GM12878 (cell line): ENCODE measurements at regions not wholly inside any gene's neighbourhood (a gene's known extent, or its start where the extent isn't known, plus 50 kb on each side); places are given as distances from the start of the nearest gene placed in this dataset.

Experiments used
- BHLHE40 ChIP-seq, 2 experiments: fragments of 450-650 bp in 1 of 2; IDR thresholded peaks; 2 replicates each; pipeline ENCODE4 v1.6.1; 2011 to 2017; ENCODE audit warnings: low read depth in 2 of 2, borderline replicate concordance in 1 of 2, improper control_type of control experiment in 1 of 2, low read length in 1 of 2, mild to moderate bottlenecking in 1 of 2
- JUND ChIP-seq: IDR thresholded peaks from 2 replicates; pipeline ENCODE4 v1.6.1; 2012; ENCODE audit warnings: low read depth, mild to moderate bottlenecking, low read length, improper control_type of control experiment, moderate library complexity
- LARP7 ChIP-seq: fragments of 450-650 bp; IDR thresholded peaks from 2 replicates; pipeline ENCODE4 v1.6.1; 2017; ENCODE audit warnings: mild to moderate bottlenecking
- RELA ChIP-seq: fragments of 450-650 bp; IDR thresholded peaks from 2 replicates; pipeline ENCODE4 v1.8.0; 2014; ENCODE audit warnings: borderline replicate concordance; ENCODE audit not compliant: partially characterized antibody
- SMAD1 ChIP-seq: fragments of 450-650 bp; IDR thresholded peaks from 2 replicates; pipeline ENCODE4 v1.6.1; 2018; ENCODE audit warnings: mild to moderate bottlenecking, low read depth; ENCODE audit not compliant: partially characterized antibody
- SMARCA5 ChIP-seq: fragments of 450-650 bp; IDR thresholded peaks from 2 replicates; pipeline ENCODE4 v1.6.1; 2017; ENCODE audit warnings: mild to moderate bottlenecking
- SUPT20H ChIP-seq: IDR thresholded peaks from 2 replicates; pipeline ENCODE4 v1.6.1; 2011; ENCODE audit warnings: low read depth, mild to moderate bottlenecking, low read length, moderate library complexity, borderline replicate concordance; ENCODE audit not compliant: control insufficient read depth
- YBX1 ChIP-seq: fragments of 450-650 bp; IDR thresholded peaks from 2 replicates; pipeline ENCODE4 v1.6.1; 2016; ENCODE audit warnings: antibody characterized with exemption
- ZSCAN29 ChIP-seq: fragments of 450-650 bp; IDR thresholded peaks from 2 replicates; pipeline ENCODE4 v1.6.1; 2017; ENCODE audit warnings: mild to moderate bottlenecking, moderate library complexity
- TF ChIP-seq, protein P1 (sequence below): IDR thresholded peaks from 2 replicates; pipeline ENCODE4 v1.6.1; 2012; ENCODE audit warnings: improper control_type of control experiment, low read depth, low read length; ENCODE audit not compliant: insufficient replicate concordance
- TF ChIP-seq, protein P2 (sequence below): IDR thresholded peaks from 2 replicates; pipeline ENCODE4 v1.6.1; 2011; ENCODE audit warnings: borderline replicate concordance, low read depth, mild to moderate bottlenecking, moderate library complexity, mixed read lengths, low read length; ENCODE audit not compliant: insufficient read depth; ENCODE audit errors: extremely low read length

DNA sequence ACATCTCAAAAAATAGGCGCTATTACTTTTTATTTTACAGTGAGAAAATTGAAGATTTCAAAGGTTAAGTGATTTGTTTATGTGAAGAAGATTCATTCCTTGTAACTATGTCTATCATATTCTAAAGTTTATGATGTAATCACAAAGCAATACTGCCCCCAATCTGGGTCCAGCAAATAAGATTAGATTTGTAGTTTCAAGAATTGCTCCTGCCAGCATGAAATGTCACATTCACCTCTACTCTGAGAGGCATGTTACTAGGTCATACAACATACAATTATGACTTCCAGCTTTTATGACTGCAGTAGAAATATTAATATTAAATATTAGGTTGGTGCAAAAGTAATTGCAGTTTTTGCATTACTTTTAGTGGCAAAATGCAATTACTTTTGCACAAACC lies 976.2 kb downstream of the FSTL5 start (continued):
- TF ChIP-seq, protein P1, sequence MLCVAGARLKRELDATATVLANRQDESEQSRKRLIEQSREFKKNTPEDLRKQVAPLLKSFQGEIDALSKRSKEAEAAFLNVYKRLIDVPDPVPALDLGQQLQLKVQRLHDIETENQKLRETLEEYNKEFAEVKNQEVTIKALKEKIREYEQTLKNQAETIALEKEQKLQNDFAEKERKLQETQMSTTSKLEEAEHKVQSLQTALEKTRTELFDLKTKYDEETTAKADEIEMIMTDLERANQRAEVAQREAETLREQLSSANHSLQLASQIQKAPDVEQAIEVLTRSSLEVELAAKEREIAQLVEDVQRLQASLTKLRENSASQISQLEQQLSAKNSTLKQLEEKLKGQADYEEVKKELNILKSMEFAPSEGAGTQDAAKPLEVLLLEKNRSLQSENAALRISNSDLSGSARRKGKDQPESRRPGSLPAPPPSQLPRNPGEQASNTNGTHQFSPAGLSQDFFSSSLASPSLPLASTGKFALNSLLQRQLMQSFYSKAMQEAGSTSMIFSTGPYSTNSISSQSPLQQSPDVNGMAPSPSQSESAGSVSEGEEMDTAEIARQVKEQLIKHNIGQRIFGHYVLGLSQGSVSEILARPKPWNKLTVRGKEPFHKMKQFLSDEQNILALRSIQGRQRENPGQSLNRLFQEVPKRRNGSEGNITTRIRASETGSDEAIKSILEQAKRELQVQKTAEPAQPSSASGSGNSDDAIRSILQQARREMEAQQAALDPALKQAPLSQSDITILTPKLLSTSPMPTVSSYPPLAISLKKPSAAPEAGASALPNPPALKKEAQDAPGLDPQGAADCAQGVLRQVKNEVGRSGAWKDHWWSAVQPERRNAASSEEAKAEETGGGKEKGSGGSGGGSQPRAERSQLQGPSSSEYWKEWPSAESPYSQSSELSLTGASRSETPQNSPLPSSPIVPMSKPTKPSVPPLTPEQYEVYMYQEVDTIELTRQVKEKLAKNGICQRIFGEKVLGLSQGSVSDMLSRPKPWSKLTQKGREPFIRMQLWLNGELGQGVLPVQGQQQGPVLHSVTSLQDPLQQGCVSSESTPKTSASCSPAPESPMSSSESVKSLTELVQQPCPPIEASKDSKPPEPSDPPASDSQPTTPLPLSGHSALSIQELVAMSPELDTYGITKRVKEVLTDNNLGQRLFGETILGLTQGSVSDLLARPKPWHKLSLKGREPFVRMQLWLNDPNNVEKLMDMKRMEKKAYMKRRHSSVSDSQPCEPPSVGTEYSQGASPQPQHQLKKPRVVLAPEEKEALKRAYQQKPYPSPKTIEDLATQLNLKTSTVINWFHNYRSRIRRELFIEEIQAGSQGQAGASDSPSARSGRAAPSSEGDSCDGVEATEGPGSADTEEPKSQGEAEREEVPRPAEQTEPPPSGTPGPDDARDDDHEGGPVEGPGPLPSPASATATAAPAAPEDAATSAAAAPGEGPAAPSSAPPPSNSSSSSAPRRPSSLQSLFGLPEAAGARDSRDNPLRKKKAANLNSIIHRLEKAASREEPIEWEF = no peak
- no peak for TF ChIP-seq BHLHE40 (IDR thresholded peaks at IDR 0.05; ENCODE audit: borderline replicate concordance in 1 of 2, low read depth in 2 of 2, low read length in 1 of 2)
- TF ChIP-seq SMARCA5 = no peak
- TF ChIP-seq RELA = no peak
- no peak for TF ChIP-seq SMAD1
- no peak for TF ChIP-seq YBX1
- TF ChIP-seq ZSCAN29 = no peak
- TF ChIP-seq, protein P2, sequence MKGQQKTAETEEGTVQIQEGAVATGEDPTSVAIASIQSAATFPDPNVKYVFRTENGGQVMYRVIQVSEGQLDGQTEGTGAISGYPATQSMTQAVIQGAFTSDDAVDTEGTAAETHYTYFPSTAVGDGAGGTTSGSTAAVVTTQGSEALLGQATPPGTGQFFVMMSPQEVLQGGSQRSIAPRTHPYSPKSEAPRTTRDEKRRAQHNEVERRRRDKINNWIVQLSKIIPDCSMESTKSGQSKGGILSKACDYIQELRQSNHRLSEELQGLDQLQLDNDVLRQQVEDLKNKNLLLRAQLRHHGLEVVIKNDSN = no peak
- no peak for TF ChIP-seq JUND
- TF ChIP-seq SUPT20H = no peak
- TF ChIP-seq LARP7 = no peak
